HL-60 (cell line): ENCODE measurements at regions not wholly inside any gene's neighbourhood (a gene's known extent, or its start where the extent isn't known, plus 50 kb on each side); places are given as distances from the start of the nearest gene placed in this dataset.

ENCODE experiments used
- DNase-seq, 2 experiments: peaks; one replicate each; pipeline ENCODE4 v3.0.0-alpha.2; 2010 to 2020; ENCODE audit warnings: low read depth in 1 of 2, low spot score in 1 of 2
- H3K27ac ChIP-seq: fragments of 250-450 bp; sonication (Bioruptor Pico); replicated peaks from 2 replicates; pipeline ENCODE4 v1.5.1; 2020; ENCODE audit warnings: mild to moderate bottlenecking, moderate library complexity
- H3K27me3 ChIP-seq: fragments of 250-450 bp; sonication (Bioruptor Pico); 2 replicates; pipeline ENCODE4 v1.5.1; 2021; ENCODE audit warnings: mild to moderate bottlenecking, moderate library complexity; ENCODE audit not compliant: insufficient read depth, poor library complexity, severe bottlenecking
- H3K4me3 ChIP-seq: replicated peaks from 2 replicates; pipeline ENCODE4 v1.5.1; 2011; ENCODE audit warnings: mild to moderate bottlenecking, control low read depth, low read length; ENCODE audit not compliant: insufficient read depth
- CTCF ChIP-seq: IDR thresholded peaks from one replicate; pipeline ENCODE4 v1.5.1; 2011; ENCODE audit warnings: low read length, control low read depth, inconsistent platforms; ENCODE audit not compliant: insufficient read depth
- GABPA ChIP-seq: IDR thresholded peaks from 2 replicates; pipeline ENCODE4 v1.6.1; 2012; ENCODE audit warnings: low read depth
- POLR2AphosphoS5 ChIP-seq: IDR thresholded peaks from 2 replicates; pipeline ENCODE4 v1.6.1; 2012; ENCODE audit warnings: low read depth
- REST ChIP-seq: IDR thresholded peaks from 2 replicates; pipeline ENCODE4 v1.6.1; 2012; ENCODE audit warnings: low read depth; ENCODE audit not compliant: insufficient replicate concordance
- SPI1 ChIP-seq: IDR thresholded peaks from 2 replicates; pipeline ENCODE4 v1.6.1; 2012; ENCODE audit warnings: low read depth, mild to moderate bottlenecking, borderline replicate concordance

- TF ChIP-seq REST (no peak), SPI1 (no peak), CTCF (no peak), POLR2AphosphoS5 (no peak), GABPA (no peak)
- Histone ChIP-seq H3K27me3 (no peaks in the 10 kb centered on the region), H3K4me3 (no peak overlapping the region), H3K27ac (no peak overlapping the region)
- no peak for DNase-seq
Observed at GRCh38 chr2:211049321-211050018, 493.1 kb downstream of the CPS1 start.

GRCh38 chr2:211055438-211055837, 499.0 kb downstream of the CPS1 start:
- Histone ChIP-seq H3K27me3 (no peaks in the 10 kb centered on the region), H3K4me3 (no peak overlapping the region), H3K27ac (no peak overlapping the region)
- peak in 1 of 2 experiments; percentile 8 for DNase-seq
- TF ChIP-seq POLR2AphosphoS5 (no peak), REST (no peak), CTCF (no peak), GABPA (no peak), SPI1 (no peak)

- Histone ChIP-seq H3K4me3 (no peak overlapping the region), H3K27me3 (no peaks in the 10 kb centered on the region), H3K27ac (no peak overlapping the region)
- DNase-seq, result no peak
- TF ChIP-seq REST, result no peak
- no peak for TF ChIP-seq POLR2AphosphoS5
- no peak for TF ChIP-seq SPI1
- TF ChIP-seq CTCF, result no peak
- TF ChIP-seq GABPA, result no peak
Observed at GRCh38 chr2:211061612-211062296, 505.4 kb downstream of the CPS1 start.
